Erythroblast (primary cell): ENCODE measurements at regions not wholly inside any gene's neighbourhood (a gene's known extent, or its start where the extent isn't known, plus 50 kb on each side); places are given as distances from the start of the nearest gene placed in this dataset.

Source experiments
- GATA1 ChIP-seq: IDR thresholded peaks from 2 replicates; pipeline ENCODE4 v1.6.1; 2011; ENCODE audit warnings: low read depth, mild to moderate bottlenecking, control low read depth, low read length, moderate library complexity
- POLR2A ChIP-seq: IDR thresholded peaks from 2 replicates; pipeline ENCODE4 v1.6.1; 2011; ENCODE audit warnings: mild to moderate bottlenecking, low read length

GRCh38 chr14:49401373-49401772 lies 184.8 kb downstream of the RPS29 start:
- TF ChIP-seq POLR2A (no peak), GATA1 (no peak)
